Upper lobe of left lung (tissue), 4 donors: ENCODE measurements at regions not wholly inside any gene's neighbourhood (a gene's known extent, or its start where the extent isn't known, plus 50 kb on each side); places are given as distances from the start of the nearest gene placed in this dataset.

Experiments
- CTCF ChIP-seq, 6 experiments: fragments of 450-650 bp in 4 of 6; fragments of 200-600 bp in 2 of 6; sonication (generic) in 2 of 6; IDR thresholded peaks; one replicate each; pipeline ENCODE4 v1.5.1; 2016 to 2019; ENCODE audit warnings: antibody characterized with exemption in 6 of 6
- EP300 ChIP-seq, 4 donors: sonication (generic); formaldehyde crosslinking; IDR thresholded peaks; one replicate each; pipeline ENCODE4 v1.5.1; 2017; ENCODE audit warnings: antibody characterized with exemption in 4 of 4, control low read depth in 2 of 4
- POLR2A ChIP-seq, 4 donors: fragments of 450-650 bp; IDR thresholded peaks; one replicate each; pipeline ENCODE4 v1.5.1; 2016 to 2017; ENCODE audit warnings: antibody characterized with exemption in 4 of 4, mild to moderate bottlenecking in 2 of 4
- POLR2AphosphoS5 ChIP-seq, 2 donors: sonication (generic); formaldehyde crosslinking; IDR thresholded peaks; one replicate each; pipeline ENCODE4 v1.5.1; 2017; ENCODE audit warnings: antibody characterized with exemption in 2 of 2

GRCh38 chr7:41058986-41059741 lies 643.7 kb downstream of the INHBA start:
- TF ChIP-seq CTCF (IDR thresholded peaks at IDR 0.05) (no peak), POLR2A (IDR thresholded peaks at IDR 0.05) (no peak), POLR2AphosphoS5 (IDR thresholded peaks at IDR 0.05) (no peak), EP300 (IDR thresholded peaks at IDR 0.05) (no peak)
